Activated naive CD8-positive, alpha-beta T cell treated with anti-CD3 and anti-CD28 coated beads for 36 hours (primary cell): ENCODE measurements at regions not wholly inside any gene's neighbourhood (a gene's known extent, or its start where the extent isn't known, plus 50 kb on each side); places are given as distances from the start of the nearest gene placed in this dataset.

ENCODE experiments used
- DNase-seq: peaks from one replicate; pipeline ENCODE4 v3.0.0; 2021
- H3K27ac Mint-ChIP-seq: one replicate; pipeline ENCODE4 v1.8.0; 2022; ENCODE audit warnings: mild to moderate bottlenecking, moderate library complexity, mixed read lengths
- H3K27me3 Mint-ChIP-seq: one replicate; pipeline ENCODE4 v1.8.0; 2022; ENCODE audit warnings: mild to moderate bottlenecking, mixed read lengths
- H3K36me3 Mint-ChIP-seq: one replicate; pipeline ENCODE4 v1.8.0; 2021; ENCODE audit warnings: mild to moderate bottlenecking, mixed read lengths
- H3K4me1 Mint-ChIP-seq: one replicate; pipeline ENCODE4 v1.8.0; 2021; ENCODE audit warnings: mixed read lengths
- H3K4me3 Mint-ChIP-seq: one replicate; pipeline ENCODE4 v1.8.0; 2022; ENCODE audit warnings: mild to moderate bottlenecking, moderate library complexity, mixed read lengths
- H3K9me3 Mint-ChIP-seq: one replicate; pipeline ENCODE4 v1.8.0; 2022; ENCODE audit warnings: mixed read lengths

DNA sequence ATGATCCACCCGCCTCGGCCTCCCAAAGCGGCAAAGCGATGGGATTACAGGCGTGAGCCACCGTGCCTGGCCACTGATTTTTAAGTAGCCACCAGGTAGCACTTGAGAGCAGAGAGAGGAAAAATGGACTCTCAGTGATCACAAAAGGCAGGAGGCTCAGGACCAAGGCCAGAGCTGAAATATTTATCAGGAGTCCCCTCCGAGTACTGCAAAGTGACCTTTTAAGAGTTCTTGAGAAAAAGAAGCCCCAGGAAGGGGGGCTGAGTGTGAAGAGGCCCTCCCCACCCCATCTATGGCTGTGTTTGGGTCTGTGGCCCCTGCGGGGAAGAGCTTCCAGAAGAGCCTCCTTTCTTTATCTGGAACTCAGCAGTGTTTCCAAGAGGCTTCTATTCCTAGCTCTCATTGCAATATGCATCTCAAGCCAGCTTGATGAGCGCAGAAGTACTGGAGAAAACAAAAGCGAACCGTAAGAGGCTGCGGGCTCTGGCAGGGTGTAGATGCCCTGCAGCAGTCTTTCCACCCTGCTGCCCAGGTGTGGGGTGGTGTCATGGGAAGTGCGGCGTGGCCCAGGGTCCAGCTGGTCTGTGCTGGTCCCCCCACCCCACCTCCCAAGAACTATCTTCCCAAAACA is 75.5 kb upstream of the CDK20 start:
- Mint-ChIP-seq H3K4me1 (peaks cover 2% of the 10 kb centered on the region), H3K36me3 (peaks cover 1% of the 10 kb centered on the region), H3K9me3 (peaks cover 6% of the 10 kb centered on the region), H3K27ac (no peak overlapping the region), H3K4me3 (no peak overlapping the region), H3K27me3 (peaks cover 13% of the 10 kb centered on the region)
- DNase-seq = no peak

DNA sequence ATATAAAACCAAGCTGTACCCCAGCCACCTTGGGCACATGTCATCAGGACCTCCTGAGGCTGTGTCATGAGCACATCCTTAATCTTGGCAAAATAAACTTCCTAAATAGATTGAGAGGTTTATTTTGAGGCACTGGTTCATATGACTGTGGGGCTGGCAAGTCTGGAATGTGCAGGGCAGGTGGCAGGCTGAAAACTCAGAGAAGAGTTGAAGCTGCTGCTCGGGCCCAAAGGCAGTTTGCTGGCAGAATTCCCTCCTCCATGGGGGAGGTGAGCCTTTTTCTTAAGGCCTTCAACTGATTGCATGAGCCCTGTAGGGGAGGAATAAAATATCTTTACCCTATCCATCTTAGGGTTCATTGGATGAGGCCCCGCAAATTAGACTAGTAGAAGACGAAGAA is 72.2 kb upstream of the CDK20 start:
- Mint-ChIP-seq H3K9me3 (peaks cover 19% of the 10 kb centered on the region), H3K4me1 (peaks cover 2% of the 10 kb centered on the region), H3K27me3 (peaks cover 23% of the 10 kb centered on the region), H3K27ac (no peak overlapping the region), H3K4me3 (no peak overlapping the region), H3K36me3 (peaks cover 1% of the 10 kb centered on the region)
- DNase-seq = no peak

DNA sequence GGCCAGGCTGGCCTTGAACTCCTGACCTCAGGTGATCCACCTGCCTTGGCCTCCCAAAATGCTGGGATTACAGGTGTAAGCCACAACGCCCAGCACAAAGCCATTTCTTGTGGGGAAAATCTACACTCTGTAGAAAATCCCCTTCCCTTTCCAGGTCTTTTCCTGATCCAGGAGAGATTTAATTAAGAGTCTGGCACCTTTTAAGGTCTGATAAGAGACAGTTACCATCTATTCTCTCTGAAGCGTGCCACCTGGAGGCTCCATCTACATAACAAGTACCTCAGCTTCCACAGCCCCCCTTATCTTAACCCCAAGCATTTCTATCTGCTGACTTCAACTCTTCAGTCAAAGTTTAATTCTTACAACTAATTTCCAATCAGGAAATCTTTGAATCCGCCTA is 71.4 kb upstream of the CDK20 start:
- H3K27me3 Mint-ChIP-seq = peaks cover 22% of the 10 kb centered on the region
- H3K27ac Mint-ChIP-seq = no peak overlapping the region
- no peak for DNase-seq
- H3K4me1 Mint-ChIP-seq = peaks cover 2% of the 10 kb centered on the region
- H3K36me3 Mint-ChIP-seq = peaks cover 1% of the 10 kb centered on the region
- H3K4me3 Mint-ChIP-seq = no peak overlapping the region
- peaks cover 19% of the 10 kb centered on the region for H3K9me3 Mint-ChIP-seq

DNA sequence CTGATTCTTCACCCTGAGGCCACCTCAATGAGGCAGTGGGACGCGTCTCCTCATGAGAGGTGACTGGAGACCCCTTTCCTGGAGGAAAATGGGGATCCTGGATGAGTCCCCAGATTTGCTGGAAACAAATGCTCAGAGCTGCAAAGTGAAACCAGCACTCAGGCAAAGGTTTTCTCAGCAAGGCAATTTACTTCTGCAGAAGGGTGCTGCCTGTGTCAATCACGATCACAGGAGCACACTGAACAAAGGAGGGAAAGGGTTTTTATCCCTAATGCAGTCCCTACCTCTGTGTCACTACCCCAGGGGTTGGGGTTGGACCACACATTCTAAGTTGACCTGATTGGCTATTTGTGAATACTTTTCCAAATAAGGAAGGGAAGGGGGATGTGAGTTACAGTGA is 69.9 kb upstream of the CDK20 start:
- H3K4me1 Mint-ChIP-seq = peaks cover under 1% of the 10 kb centered on the region
- H3K27ac Mint-ChIP-seq = no peak overlapping the region
- peaks cover 1% of the 10 kb centered on the region for H3K36me3 Mint-ChIP-seq
- H3K9me3 Mint-ChIP-seq = peaks cover 19% of the 10 kb centered on the region
- DNase-seq = no peak
- H3K4me3 Mint-ChIP-seq = no peak overlapping the region
- peaks cover 20% of the 10 kb centered on the region for H3K27me3 Mint-ChIP-seq

DNA sequence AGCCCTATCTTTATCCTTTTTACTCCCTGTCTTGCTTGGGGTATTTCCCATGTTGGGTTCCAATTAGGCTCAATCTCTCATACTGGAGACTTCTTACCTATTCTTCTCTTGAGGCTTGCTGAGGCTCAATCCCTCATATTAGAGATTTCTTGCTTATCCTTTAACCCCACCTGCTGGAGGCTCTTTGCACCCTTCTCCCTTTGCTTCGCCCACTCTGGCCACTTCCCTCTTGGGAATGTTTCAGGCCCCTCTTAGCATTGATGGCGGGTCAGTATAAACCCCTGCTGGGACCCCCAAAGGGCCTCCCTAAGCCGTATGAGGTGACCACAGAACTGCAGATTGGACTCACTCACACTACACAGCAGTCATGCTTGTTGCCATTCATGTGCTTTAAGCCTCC is 69.3 kb upstream of the CDK20 start:
- Mint-ChIP-seq H3K9me3 (peaks cover 19% of the 10 kb centered on the region), H3K27me3 (peaks cover 20% of the 10 kb centered on the region), H3K4me1 (no peaks in the 10 kb centered on the region), H3K27ac (no peak overlapping the region), H3K4me3 (no peak overlapping the region), H3K36me3 (peaks cover 1% of the 10 kb centered on the region)
- DNase-seq = no peak

DNA sequence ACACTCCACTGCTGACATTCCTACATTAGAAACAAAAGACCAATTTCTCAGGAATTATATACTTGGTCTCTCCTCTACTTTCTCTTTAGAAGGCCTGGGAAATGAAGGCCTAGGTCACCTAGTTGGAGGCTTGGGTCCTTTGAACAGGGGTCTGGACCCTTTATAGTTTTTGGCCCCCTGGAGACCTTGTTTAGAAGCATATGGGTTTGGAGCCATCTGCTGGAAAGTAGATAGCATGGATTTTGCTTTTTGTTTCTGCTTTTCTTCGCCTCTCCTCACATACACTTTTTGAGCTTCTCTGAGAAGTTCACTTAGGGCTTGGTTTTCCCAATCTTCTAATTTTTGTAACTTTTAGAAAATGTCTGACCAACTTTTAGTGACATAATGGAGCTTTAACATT is 67.1 kb upstream of the CDK20 start:
- peaks cover 33% of the 10 kb centered on the region for H3K9me3 Mint-ChIP-seq
- peaks cover 11% of the 10 kb centered on the region for H3K27me3 Mint-ChIP-seq
- peaks cover 5% of the 10 kb centered on the region for H3K36me3 Mint-ChIP-seq
- no peaks in the 10 kb centered on the region for H3K4me1 Mint-ChIP-seq
- no peak overlapping the region for H3K4me3 Mint-ChIP-seq
- no peak overlapping the region for H3K27ac Mint-ChIP-seq
- no peak for DNase-seq

DNA sequence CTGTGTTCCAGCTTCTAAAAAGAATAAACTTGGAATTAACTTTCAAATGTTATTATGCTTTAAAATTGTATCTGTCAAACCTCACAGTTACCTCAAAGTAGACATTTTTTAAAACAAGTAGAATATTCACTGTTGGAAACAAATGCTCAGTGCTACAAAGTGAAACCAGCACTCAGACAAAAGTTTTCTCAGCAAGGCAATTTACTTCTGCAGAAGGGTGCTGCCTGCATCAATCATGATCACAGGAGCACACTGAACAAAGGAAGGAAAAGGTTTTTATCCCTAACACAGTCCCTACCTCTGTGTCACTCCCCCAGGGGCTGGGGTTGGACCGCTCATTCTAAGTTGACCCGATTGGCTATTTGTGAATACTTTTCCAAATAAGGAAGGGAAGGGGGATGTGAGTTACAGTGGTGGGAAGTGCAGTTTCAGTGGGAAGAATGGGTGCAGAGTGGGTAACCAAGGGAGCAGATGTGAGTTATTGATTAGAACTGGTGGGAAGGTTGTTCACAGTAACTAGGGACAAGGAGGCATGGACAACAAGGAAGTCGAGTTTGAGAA is 63.0 kb upstream of the CDK20 start:
- Mint-ChIP-seq H3K27ac (no peak overlapping the region), H3K9me3 (peaks cover 21% of the 10 kb centered on the region), H3K4me3 (no peak overlapping the region), H3K4me1 (no peaks in the 10 kb centered on the region), H3K27me3 (peaks cover 9% of the 10 kb centered on the region), H3K36me3 (peaks cover 4% of the 10 kb centered on the region)
- no peak for DNase-seq

DNA sequence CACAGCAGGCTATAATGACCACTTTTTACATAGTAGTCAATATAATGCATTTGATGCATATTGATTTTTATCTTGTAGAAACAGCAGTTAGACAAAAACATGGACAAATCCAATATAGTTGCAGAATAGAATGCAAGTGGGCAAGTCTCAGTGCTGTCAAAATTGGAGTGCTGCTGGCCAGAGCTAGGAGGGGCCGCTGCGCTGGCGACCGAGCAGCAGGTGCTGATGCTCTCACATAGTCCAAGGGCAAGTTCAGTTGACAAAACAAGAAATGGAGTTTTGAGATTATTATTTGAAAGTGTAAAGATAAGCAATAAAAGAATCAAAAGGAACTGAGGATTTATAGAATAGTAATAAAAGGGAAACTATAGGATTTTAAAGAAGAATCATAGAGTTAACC is 60.6 kb upstream of the CDK20 start:
- DNase-seq = no peak
- H3K4me1 Mint-ChIP-seq = no peaks in the 10 kb centered on the region
- peaks cover 6% of the 10 kb centered on the region for H3K27me3 Mint-ChIP-seq
- peaks cover 4% of the 10 kb centered on the region for H3K36me3 Mint-ChIP-seq
- no peak overlapping the region for H3K27ac Mint-ChIP-seq
- peaks cover 21% of the 10 kb centered on the region for H3K9me3 Mint-ChIP-seq
- H3K4me3 Mint-ChIP-seq = no peak overlapping the region

DNA sequence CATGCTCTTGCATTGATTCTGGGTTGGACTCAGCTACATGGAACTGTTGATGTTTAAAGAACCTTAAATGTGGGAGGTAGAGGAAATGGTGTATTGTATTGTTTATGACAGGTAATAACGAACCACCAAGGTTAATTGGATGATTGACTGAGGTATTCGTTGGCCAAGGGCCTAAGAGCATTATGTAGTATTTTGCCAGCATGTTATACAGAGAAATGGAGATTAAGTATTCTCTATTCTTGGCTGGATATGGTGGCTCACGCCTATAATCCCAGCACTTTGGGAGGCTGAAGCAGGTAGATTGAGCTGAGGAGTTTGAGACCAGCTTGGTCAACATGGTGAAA is 59.0 kb upstream of the CDK20 start:
- no peak for DNase-seq
- no peak overlapping the region for H3K27ac Mint-ChIP-seq
- H3K4me1 Mint-ChIP-seq = no peaks in the 10 kb centered on the region
- H3K36me3 Mint-ChIP-seq = peaks cover 4% of the 10 kb centered on the region
- H3K4me3 Mint-ChIP-seq = no peak overlapping the region
- peaks cover 21% of the 10 kb centered on the region for H3K9me3 Mint-ChIP-seq
- peaks cover 6% of the 10 kb centered on the region for H3K27me3 Mint-ChIP-seq

DNA sequence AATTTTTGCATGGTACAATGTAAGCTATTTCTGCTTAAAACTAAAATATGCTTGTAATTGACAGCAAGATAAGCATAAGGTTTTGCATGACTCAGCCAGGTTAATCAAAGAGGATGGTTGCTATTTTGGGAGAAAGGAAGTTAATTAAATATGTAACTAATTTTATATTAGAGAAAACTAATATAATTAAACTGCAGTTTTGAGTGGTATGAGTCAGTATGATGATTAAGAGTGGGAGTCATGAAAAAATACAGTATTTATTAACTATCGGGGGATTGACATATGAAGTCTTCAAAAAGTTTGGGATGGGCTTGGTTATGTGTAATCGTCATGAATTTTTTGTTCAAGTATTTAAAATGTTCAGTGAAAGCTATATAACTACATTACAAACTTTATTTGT is 54.0 kb upstream of the CDK20 start:
- no peak for DNase-seq
- Mint-ChIP-seq H3K4me3 (no peak overlapping the region), H3K36me3 (no peaks in the 10 kb centered on the region), H3K4me1 (no peaks in the 10 kb centered on the region), H3K27ac (no peak overlapping the region), H3K27me3 (no peaks in the 10 kb centered on the region), H3K9me3 (no peaks in the 10 kb centered on the region)

DNA sequence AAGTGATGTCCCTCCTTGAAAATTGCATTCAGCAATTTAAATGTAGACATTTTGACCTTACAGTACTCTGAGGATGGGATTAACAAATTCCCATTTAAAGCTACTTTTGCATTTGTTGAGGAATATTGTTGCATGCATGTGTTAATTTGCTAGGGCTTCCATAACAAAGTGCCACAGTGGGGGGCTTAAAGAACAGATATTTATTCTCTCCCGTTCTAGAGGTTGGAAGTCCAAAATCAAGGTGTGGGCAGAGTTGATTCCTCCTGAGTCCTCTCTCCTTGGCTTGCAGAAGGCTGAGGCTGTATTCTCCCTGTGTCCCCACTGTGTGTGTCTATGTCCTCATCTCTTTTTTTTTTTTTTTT is 51.8 kb upstream of the CDK20 start:
- Mint-ChIP-seq H3K4me1 (no peaks in the 10 kb centered on the region), H3K9me3 (no peaks in the 10 kb centered on the region), H3K27ac (no peak overlapping the region), H3K4me3 (no peak overlapping the region), H3K27me3 (no peaks in the 10 kb centered on the region), H3K36me3 (no peaks in the 10 kb centered on the region)
- DNase-seq = no peak

DNA sequence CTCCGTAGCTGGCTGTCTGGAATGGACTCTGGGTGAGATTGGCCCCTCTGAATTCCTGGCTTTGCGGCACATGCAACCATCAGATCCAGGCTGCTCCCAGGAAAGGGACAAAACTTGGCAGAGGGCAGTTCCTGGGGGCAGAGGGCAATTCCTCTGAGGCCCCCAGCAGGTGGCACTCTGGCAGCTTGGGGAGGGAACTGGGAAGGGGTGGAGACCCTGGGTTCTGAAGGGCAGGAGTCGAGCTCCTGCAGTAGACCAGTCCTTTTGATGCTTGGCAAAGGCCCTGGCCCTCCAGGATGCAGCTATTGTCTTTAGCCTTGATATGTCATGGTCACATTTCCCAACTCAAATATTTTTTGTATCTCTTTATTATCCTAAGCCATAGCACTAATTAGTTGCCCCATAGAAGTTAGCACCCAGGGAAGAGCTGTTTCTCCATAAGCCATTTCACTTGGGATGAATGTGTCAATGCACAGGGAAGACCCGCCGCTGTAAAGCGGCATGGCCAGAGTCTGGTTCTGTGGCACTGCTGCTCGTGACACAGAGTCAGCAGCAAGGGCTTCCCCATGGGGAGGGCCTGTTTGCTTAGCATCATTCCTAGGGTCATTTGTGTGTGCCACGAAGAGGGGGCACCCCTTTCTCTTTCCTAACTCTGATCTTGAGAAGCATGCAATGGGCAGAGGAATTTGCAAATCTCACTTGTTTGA is 51.2 kb upstream of the CDK20 start:
- Mint-ChIP-seq H3K27ac (no peak overlapping the region), H3K27me3 (no peaks in the 10 kb centered on the region), H3K4me1 (no peaks in the 10 kb centered on the region), H3K9me3 (no peaks in the 10 kb centered on the region), H3K4me3 (no peak overlapping the region), H3K36me3 (no peaks in the 10 kb centered on the region)
- no peak for DNase-seq

DNA sequence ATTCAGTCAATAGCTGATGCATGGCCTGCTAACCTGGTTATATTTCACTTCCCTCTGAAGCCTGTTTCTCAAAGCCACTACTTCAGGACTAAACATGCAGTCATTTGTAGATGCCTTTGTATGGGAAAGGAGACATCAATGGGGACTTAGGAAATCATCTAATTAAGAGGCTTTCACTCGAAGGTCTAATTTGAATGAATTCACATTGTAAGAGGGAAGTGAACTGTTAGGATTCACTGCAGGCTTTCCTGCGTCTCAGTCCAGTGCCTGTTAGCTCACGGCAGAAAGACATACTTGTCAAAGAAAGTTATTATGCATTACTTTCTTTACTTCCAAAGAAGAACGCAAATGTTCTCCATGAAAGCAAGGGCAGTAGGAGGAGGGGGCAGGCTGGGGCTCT is 50.6 kb upstream of the CDK20 start:
- H3K36me3 Mint-ChIP-seq = no peaks in the 10 kb centered on the region
- no peak overlapping the region for H3K4me3 Mint-ChIP-seq
- no peaks in the 10 kb centered on the region for H3K27me3 Mint-ChIP-seq
- no peak for DNase-seq
- H3K27ac Mint-ChIP-seq = no peak overlapping the region
- H3K9me3 Mint-ChIP-seq = no peaks in the 10 kb centered on the region
- H3K4me1 Mint-ChIP-seq = no peaks in the 10 kb centered on the region
